ENCODE measurements at regions not wholly inside any gene's neighbourhood (a gene's known extent, or its start where the extent isn't known, plus 50 kb on each side); places are given as distances from the start of the nearest gene placed in this dataset.

DNA sequence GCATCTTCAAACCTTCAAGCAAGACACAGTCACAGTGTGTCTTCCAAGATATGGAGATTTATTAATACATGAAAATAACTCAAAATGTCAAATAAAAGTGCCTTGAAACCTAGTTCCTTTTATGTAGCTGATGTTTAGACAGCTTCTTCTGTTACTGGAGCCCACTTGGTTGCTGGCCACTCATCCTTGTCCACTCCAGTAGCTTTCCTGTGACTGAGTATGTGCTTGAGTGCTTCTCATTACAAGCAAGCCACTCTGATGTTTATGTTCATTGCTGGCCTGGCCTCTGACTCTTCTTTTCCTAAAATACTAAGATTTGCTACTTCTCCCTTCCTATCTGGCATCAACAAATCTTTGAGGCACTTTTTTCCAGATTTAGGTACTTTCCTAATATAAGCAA lies 545.2 kb upstream of the MAN1A1 start:
- no peaks in the 10 kb centered on the region for H3K9me3 ChIP-seq (ENCODE audit: control insufficient read depth, insufficient read depth, low read depth, low read length)
- no peak overlapping the region for H3K4me3 ChIP-seq (ENCODE audit: low read depth in 2 of 2, low read length in 2 of 2)
- intact Hi-C loops (cut with micrococcal nuclease; ENCODE audit: unreplicated experiment) (no loop called here), in situ Hi-C loops (cut with HindIII; ENCODE audit: low pct_unique_long_range_greater_than_20kb, low sequenced_read_pairs) (no loop called here)
- no peak overlapping the region for H3K27ac ChIP-seq (ENCODE audit: low read length)
- H3K36me3 ChIP-seq (ENCODE audit: control insufficient read depth, insufficient read depth, low read length): no peaks in the 10 kb centered on the region
- ChIA-PET POLR2A (no interaction called here), CTCF (no interaction called here)
- ATAC-seq: no peak
- no TSS peak for BruUV-seq (replicated peaks)
- H3K4me1 ChIP-seq (ENCODE audit: control insufficient read depth, insufficient read depth, low read length): no peaks in the 10 kb centered on the region
- TF ChIP-seq TCF7L2 (IDR thresholded peaks at IDR 0.05; ENCODE audit: low read depth, low read length) (no peak), CTCF (IDR thresholded peaks at IDR 0.05) (no peak), REST (IDR thresholded peaks at IDR 0.05; ENCODE audit: insufficient read depth in 1 of 2, low read depth in 2 of 2, low read length in 1 of 2) (no peak), POLR2AphosphoS5 (IDR thresholded peaks at IDR 0.05; ENCODE audit: low read depth, low read length) (no peak), SIN3A (IDR thresholded peaks at IDR 0.05; ENCODE audit: borderline replicate concordance, insufficient read depth, low read depth, low read length) (no peak)
- no peaks in the 10 kb centered on the region for H3K27me3 ChIP-seq (ENCODE audit: control insufficient read depth, insufficient read depth, low read length)
- no peak for DNase-seq (ENCODE audit: low read depth, low spot score)

GRCh38 chr6:119891644-119892043 lies 542.1 kb upstream of the MAN1A1 start:
- no peak overlapping the region for H3K4me3 ChIP-seq (ENCODE audit: low read depth in 2 of 2, low read length in 2 of 2)
- TF ChIP-seq POLR2AphosphoS5 (IDR thresholded peaks at IDR 0.05; ENCODE audit: low read depth, low read length): no peak
- TF ChIP-seq TCF7L2 (IDR thresholded peaks at IDR 0.05; ENCODE audit: low read depth, low read length): no peak
- TF ChIP-seq SIN3A (IDR thresholded peaks at IDR 0.05; ENCODE audit: borderline replicate concordance, insufficient read depth, low read depth, low read length): no peak
- TF ChIP-seq CTCF (IDR thresholded peaks at IDR 0.05): no peak
- TF ChIP-seq REST (IDR thresholded peaks at IDR 0.05; ENCODE audit: insufficient read depth in 1 of 2, low read depth in 2 of 2, low read length in 1 of 2): no peak
- no peaks in the 10 kb centered on the region for H3K36me3 ChIP-seq (ENCODE audit: control insufficient read depth, insufficient read depth, low read length)
- DNase-seq (ENCODE audit: low read depth, low spot score): no peak
- POLR2A ChIA-PET: no interaction called here
- in situ Hi-C loops (cut with HindIII; ENCODE audit: low pct_unique_long_range_greater_than_20kb, low sequenced_read_pairs) (no loop called here), intact Hi-C loops (cut with micrococcal nuclease; ENCODE audit: unreplicated experiment) (no loop called here)
- no peaks in the 10 kb centered on the region for H3K4me1 ChIP-seq (ENCODE audit: control insufficient read depth, insufficient read depth, low read length)
- no peak overlapping the region for H3K27ac ChIP-seq (ENCODE audit: low read length)
- no peaks in the 10 kb centered on the region for H3K27me3 ChIP-seq (ENCODE audit: control insufficient read depth, insufficient read depth, low read length)
- H3K9me3 ChIP-seq (ENCODE audit: control insufficient read depth, insufficient read depth, low read depth, low read length): no peaks in the 10 kb centered on the region
- CTCF ChIA-PET: no interaction called here
- ATAC-seq: no peak
- BruUV-seq (replicated peaks): no TSS peak
